OCI-LY1 (cell line): ENCODE measurements at regions not wholly inside any gene's neighbourhood (a gene's known extent, or its start where the extent isn't known, plus 50 kb on each side); places are given as distances from the start of the nearest gene placed in this dataset.

Experiments
- H2AFZ ChIP-seq: fragments of 200-600 bp; sonication (generic), shearing (Covaris generic); 2 replicates; pipeline ENCODE4 v1.6.0; 2014; ENCODE audit warnings: antibody characterized with exemption, mild to moderate bottlenecking, low read length
- H3F3A ChIP-seq: fragments of 200-600 bp; sonication (generic), shearing (Covaris generic); 2 replicates; pipeline ENCODE4 v1.6.0; 2014; ENCODE audit warnings: mild to moderate bottlenecking, antibody characterized with exemption, low read length, moderate library complexity; ENCODE audit not compliant: insufficient read depth
- H3K27ac ChIP-seq: fragments of 200-600 bp; sonication (generic); 2 replicates; pipeline ENCODE4 v1.5.1; 2014; ENCODE audit warnings: low read length, mixed run types, mild to moderate bottlenecking, low read depth; ENCODE audit not compliant: poor library complexity, severe bottlenecking
- H3K27me3 ChIP-seq: fragments of 200-600 bp; sonication (generic); 2 replicates; pipeline ENCODE4 v1.6.0; 2014; ENCODE audit warnings: antibody characterized with exemption, mild to moderate bottlenecking, low read length, moderate library complexity; ENCODE audit not compliant: insufficient read depth
- H3K36me3 ChIP-seq: fragments of 200-600 bp; sonication (generic); 2 replicates; pipeline ENCODE4 v1.6.1; 2014; ENCODE audit warnings: mild to moderate bottlenecking, antibody characterized with exemption, low read length, moderate library complexity, mixed read lengths; ENCODE audit not compliant: insufficient read depth
- H3K4me1 ChIP-seq: fragments of 200-600 bp; sonication (generic); 2 replicates; pipeline ENCODE4 v1.5.1; 2014; ENCODE audit warnings: mild to moderate bottlenecking, low read length, moderate library complexity; ENCODE audit not compliant: insufficient read depth, severe bottlenecking
- H3K4me2 ChIP-seq: fragments of 200-600 bp; sonication (generic), shearing (Covaris generic); 2 replicates; pipeline ENCODE4 v1.6.1; 2014; ENCODE audit warnings: low read length
- H3K4me3 ChIP-seq: fragments of 200-600 bp; sonication (generic); 2 replicates; pipeline ENCODE4 v1.5.1; 2014; ENCODE audit warnings: low read length, low read depth, mild to moderate bottlenecking, mixed read lengths; ENCODE audit not compliant: poor library complexity, severe bottlenecking
- H3K79me2 ChIP-seq: fragments of 200-600 bp; shearing (Covaris generic); 2 replicates; pipeline ENCODE4 v1.6.1; 2016; ENCODE audit warnings: mixed run types, low read length, mixed read lengths; ENCODE audit not compliant: insufficient read depth
- H3K9ac ChIP-seq: fragments of 200-600 bp; sonication (generic), shearing (Covaris generic); 2 replicates; pipeline ENCODE4 v1.6.1; 2014; ENCODE audit warnings: mild to moderate bottlenecking, low read length, mixed read lengths
- H3K9me2 ChIP-seq: fragments of 200-600 bp; sonication (generic), shearing (Covaris generic); 2 replicates; pipeline ENCODE4 v1.6.1; 2014; ENCODE audit warnings: low read depth, mild to moderate bottlenecking, low read length, mixed read lengths
- H3K9me3 ChIP-seq: fragments of 200-600 bp; shearing (Covaris generic); 2 replicates; pipeline ENCODE4 v1.6.1; 2014; ENCODE audit warnings: low read length, mixed read lengths
- H4K20me1 ChIP-seq: fragments of 200-600 bp; sonication (generic), shearing (Covaris generic); 2 replicates; pipeline ENCODE4 v1.6.0; 2016; ENCODE audit warnings: mild to moderate bottlenecking, low read length; ENCODE audit not compliant: insufficient read depth
- EZH2 ChIP-seq: fragments of 200-600 bp; sonication (generic), shearing (Covaris generic); IDR thresholded peaks from 2 replicates; pipeline ENCODE4 v1.8.0; 2017; ENCODE audit warnings: borderline replicate concordance, mixed run types, mild to moderate bottlenecking, antibody characterized with exemption, low read length, moderate library complexity, mixed read lengths
- TF ChIP-seq, protein P1 (sequence below): fragments of 200-600 bp; sonication (generic), shearing (Covaris generic); IDR thresholded peaks from 2 replicates; pipeline ENCODE4 v1.5.1; 2017; ENCODE audit warnings: mild to moderate bottlenecking, antibody characterized with exemption, low read length, moderate library complexity, mixed read lengths

- no peaks in the 10 kb centered on the region for H4K20me1 ChIP-seq
- no peaks in the 10 kb centered on the region for H3K9me3 ChIP-seq
- H3K36me3 ChIP-seq, result no peaks in the 10 kb centered on the region
- 0 out of 2 replicates have a peak, but pooled peaks cover 3% of the 10 kb centered on the region for H3K27me3 ChIP-seq
- no peaks in the 10 kb centered on the region for H3K9me2 ChIP-seq
- H3F3A ChIP-seq, result no peaks in the 10 kb centered on the region
- no peak overlapping the region for H3K4me3 ChIP-seq
- no peaks in the 10 kb centered on the region for H3K4me1 ChIP-seq
- no peak overlapping the region for H2AFZ ChIP-seq
- H3K79me2 ChIP-seq, result no peaks in the 10 kb centered on the region
- no peak overlapping the region for H3K4me2 ChIP-seq
- TF ChIP-seq, protein P1, sequence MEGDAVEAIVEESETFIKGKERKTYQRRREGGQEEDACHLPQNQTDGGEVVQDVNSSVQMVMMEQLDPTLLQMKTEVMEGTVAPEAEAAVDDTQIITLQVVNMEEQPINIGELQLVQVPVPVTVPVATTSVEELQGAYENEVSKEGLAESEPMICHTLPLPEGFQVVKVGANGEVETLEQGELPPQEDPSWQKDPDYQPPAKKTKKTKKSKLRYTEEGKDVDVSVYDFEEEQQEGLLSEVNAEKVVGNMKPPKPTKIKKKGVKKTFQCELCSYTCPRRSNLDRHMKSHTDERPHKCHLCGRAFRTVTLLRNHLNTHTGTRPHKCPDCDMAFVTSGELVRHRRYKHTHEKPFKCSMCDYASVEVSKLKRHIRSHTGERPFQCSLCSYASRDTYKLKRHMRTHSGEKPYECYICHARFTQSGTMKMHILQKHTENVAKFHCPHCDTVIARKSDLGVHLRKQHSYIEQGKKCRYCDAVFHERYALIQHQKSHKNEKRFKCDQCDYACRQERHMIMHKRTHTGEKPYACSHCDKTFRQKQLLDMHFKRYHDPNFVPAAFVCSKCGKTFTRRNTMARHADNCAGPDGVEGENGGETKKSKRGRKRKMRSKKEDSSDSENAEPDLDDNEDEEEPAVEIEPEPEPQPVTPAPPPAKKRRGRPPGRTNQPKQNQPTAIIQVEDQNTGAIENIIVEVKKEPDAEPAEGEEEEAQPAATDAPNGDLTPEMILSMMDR, result no peak
- H3K9ac ChIP-seq, result no peak overlapping the region
- H3K27ac ChIP-seq, result no peak overlapping the region
Measured at GRCh38 chr16:54421220-54421619, 134.6 kb upstream of the IRX3 start.

DNA sequence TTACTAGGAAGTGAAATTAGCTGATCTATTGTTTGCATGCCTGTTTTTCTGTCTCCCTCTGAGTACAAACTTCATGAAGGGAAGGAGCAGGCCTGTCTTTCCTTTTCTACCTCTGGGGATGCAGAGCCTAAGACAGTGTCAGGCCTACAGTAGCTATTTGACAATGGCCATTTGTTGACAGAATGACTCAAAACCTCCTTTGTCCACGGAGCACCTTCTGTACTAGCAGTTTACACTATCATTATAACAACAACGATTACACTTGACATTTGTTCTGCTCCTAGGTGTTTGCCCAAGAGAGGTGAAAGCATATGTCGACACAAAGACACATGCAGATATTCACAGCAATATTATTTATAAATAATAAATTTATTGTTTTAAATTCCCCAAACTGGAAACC lies 132.3 kb upstream of the IRX3 start:
- no peaks in the 10 kb centered on the region for H3K79me2 ChIP-seq
- 0 out of 2 replicates have a peak, but pooled peaks cover 3% of the 10 kb centered on the region for H3K27me3 ChIP-seq
- no peak overlapping the region for H2AFZ ChIP-seq
- H3K9ac ChIP-seq, result no peak overlapping the region
- H3K4me1 ChIP-seq, result no peaks in the 10 kb centered on the region
- no peaks in the 10 kb centered on the region for H3K9me2 ChIP-seq
- no peaks in the 10 kb centered on the region for H3F3A ChIP-seq
- no peaks in the 10 kb centered on the region for H3K9me3 ChIP-seq
- TF ChIP-seq, protein P1, result no peak
- no peak for TF ChIP-seq EZH2
- H3K27ac ChIP-seq, result no peak overlapping the region
- no peak overlapping the region for H3K4me3 ChIP-seq
- no peak overlapping the region for H3K4me2 ChIP-seq
- H4K20me1 ChIP-seq, result no peaks in the 10 kb centered on the region
- H3K36me3 ChIP-seq, result no peaks in the 10 kb centered on the region

DNA sequence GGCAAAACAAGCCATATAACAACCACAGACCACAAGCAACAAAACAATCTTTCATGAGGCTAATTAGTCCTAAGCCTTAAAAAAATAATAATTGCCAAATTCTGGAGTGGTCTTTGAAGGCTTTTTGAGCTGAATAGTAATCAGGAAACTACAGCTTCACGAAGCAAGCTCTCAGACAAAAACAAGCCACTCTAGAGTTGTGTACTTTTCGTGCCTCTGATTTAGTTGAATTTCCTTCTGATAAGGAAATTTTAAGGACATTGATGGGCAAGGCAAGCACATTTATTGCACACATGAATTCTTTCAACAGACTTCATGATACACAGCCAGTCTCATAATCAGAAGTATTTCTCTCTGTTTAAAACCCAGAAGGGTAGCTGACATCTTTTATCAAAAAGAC lies 130.8 kb upstream of the IRX3 start:
- H3K4me1 ChIP-seq, result no peaks in the 10 kb centered on the region
- no peaks in the 10 kb centered on the region for H4K20me1 ChIP-seq
- H3K79me2 ChIP-seq, result no peaks in the 10 kb centered on the region
- H3K4me2 ChIP-seq, result no peak overlapping the region
- TF ChIP-seq, protein P1, result no peak
- TF ChIP-seq EZH2, result no peak
- H3K9ac ChIP-seq, result no peak overlapping the region
- H2AFZ ChIP-seq, result no peak overlapping the region
- H3K36me3 ChIP-seq, result no peaks in the 10 kb centered on the region
- no peak overlapping the region for H3K4me3 ChIP-seq
- no peaks in the 10 kb centered on the region for H3K9me2 ChIP-seq
- H3K9me3 ChIP-seq, result no peaks in the 10 kb centered on the region
- H3K27ac ChIP-seq, result no peak overlapping the region
- no peaks in the 10 kb centered on the region for H3F3A ChIP-seq
- H3K27me3 ChIP-seq, result 0 out of 2 replicates have a peak, but pooled peaks cover 3% of the 10 kb centered on the region
